GM19463 (cell line): ENCODE measurements at regions not wholly inside any gene's neighbourhood (a gene's known extent, or its start where the extent isn't known, plus 50 kb on each side); places are given as distances from the start of the nearest gene placed in this dataset.

Experiments
- ATAC-seq: cut with Tn5 transposase; IDR thresholded peaks from one replicate; pipeline ENCODE4 v1.9.1; 2021; ENCODE audit warnings: mild to moderate bottlenecking, moderate library complexity; ENCODE audit not compliant: unreplicated experiment

GRCh38 chr11:103622296-103622695, 414.1 kb upstream of the DDI1 start:
- no peak for ATAC-seq

GRCh38 chr11:103623933-103624332, 412.5 kb upstream of the DDI1 start:
- ATAC-seq = peak; percentile 38

- no peak for ATAC-seq
These were observed 411.5 kb upstream of the DDI1 start for GRCh38 chr11:103624708-103625623.

GRCh38 chr11:103625624-103625965, 410.8 kb upstream of the DDI1 start:
- no peak for ATAC-seq

- no peak for ATAC-seq
These were observed 408.3 kb upstream of the DDI1 start for GRCh38 chr11:103628121-103628520.

- no peak for ATAC-seq
These were observed 404.6 kb upstream of the DDI1 start for GRCh38 chr11:103631841-103632240.

- ATAC-seq = no peak
These were observed 403.2 kb upstream of the DDI1 start for GRCh38 chr11:103633068-103633788.

- ATAC-seq = no peak
These were observed 402.4 kb upstream of the DDI1 start for GRCh38 chr11:103633819-103634590.

GRCh38 chr11:103636232-103636631, 400.2 kb upstream of the DDI1 start:
- ATAC-seq = no peak

- no peak for ATAC-seq
These were observed 399.1 kb upstream of the DDI1 start for GRCh38 chr11:103637295-103637694.

GRCh38 chr11:103637831-103638230, 398.6 kb upstream of the DDI1 start:
- ATAC-seq = no peak

- ATAC-seq = no peak
These were observed 391.8 kb upstream of the DDI1 start for GRCh38 chr11:103644676-103645075.

GRCh38 chr11:103648054-103648453, 388.4 kb upstream of the DDI1 start:
- no peak for ATAC-seq

GRCh38 chr11:103648670-103649400, 387.6 kb upstream of the DDI1 start:
- ATAC-seq = no peak

GRCh38 chr11:103649401-103649895, 387.0 kb upstream of the DDI1 start:
- ATAC-seq = no peak

GRCh38 chr11:103650330-103650729, 386.1 kb upstream of the DDI1 start:
- no peak for ATAC-seq

GRCh38 chr11:103651341-103651998, 385.0 kb upstream of the DDI1 start:
- ATAC-seq = no peak

GRCh38 chr11:103652013-103652412, 384.4 kb upstream of the DDI1 start:
- ATAC-seq = no peak

- no peak for ATAC-seq
These were observed 380.1 kb upstream of the DDI1 start for GRCh38 chr11:103656382-103656781.

- no peak for ATAC-seq
These were observed 377.2 kb upstream of the DDI1 start for GRCh38 chr11:103659206-103659618.
